ENCODE measurements at regions not wholly inside any gene's neighbourhood (a gene's known extent, or its start where the extent isn't known, plus 50 kb on each side); places are given as distances from the start of the nearest gene placed in this dataset.

DNA sequence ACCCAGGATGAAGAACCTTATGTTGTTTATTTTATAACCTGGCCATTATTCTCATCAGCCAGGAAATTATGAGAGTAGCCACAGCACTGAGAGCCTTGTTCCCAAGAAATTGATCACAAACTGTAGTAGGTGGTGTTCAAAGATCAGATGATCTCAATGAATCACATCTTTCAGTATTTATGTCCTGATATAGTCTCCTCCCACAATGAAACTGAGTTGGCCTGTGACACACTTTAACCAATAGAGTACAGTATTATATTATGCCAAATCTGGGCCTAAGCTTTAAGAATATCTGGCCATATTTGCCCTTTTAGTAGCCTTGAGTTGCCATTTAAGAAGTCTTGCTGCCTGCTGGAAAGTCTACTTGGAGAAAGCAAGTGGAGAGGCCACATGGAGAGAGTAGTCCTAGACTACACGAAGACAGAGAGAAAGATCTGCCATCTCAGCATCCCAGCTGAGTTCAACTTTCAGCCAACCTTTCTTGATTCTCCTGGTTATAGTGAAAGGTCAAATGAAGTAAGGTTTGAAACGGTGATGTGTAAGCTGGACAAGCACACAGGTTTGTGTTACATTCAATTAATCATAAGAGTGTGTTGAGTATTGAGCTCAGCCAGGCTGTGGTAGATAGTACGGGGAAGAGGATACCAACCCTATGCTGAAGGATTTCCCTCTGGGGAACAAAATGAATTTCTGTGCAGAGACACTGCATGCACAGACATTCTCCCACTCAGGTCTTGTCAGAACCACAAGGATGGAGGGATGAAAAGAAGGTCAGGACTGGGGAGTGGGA lies 561.8 kb downstream of the SOX6 start:
- TF ChIP-seq POLR2A (IDR thresholded peaks at IDR 0.05) (no peak), POLR2AphosphoS5 (IDR thresholded peaks at IDR 0.05) (no peak), EP300 (IDR thresholded peaks at IDR 0.05) (no peak)
- TF ChIP-seq, protein P1, sequence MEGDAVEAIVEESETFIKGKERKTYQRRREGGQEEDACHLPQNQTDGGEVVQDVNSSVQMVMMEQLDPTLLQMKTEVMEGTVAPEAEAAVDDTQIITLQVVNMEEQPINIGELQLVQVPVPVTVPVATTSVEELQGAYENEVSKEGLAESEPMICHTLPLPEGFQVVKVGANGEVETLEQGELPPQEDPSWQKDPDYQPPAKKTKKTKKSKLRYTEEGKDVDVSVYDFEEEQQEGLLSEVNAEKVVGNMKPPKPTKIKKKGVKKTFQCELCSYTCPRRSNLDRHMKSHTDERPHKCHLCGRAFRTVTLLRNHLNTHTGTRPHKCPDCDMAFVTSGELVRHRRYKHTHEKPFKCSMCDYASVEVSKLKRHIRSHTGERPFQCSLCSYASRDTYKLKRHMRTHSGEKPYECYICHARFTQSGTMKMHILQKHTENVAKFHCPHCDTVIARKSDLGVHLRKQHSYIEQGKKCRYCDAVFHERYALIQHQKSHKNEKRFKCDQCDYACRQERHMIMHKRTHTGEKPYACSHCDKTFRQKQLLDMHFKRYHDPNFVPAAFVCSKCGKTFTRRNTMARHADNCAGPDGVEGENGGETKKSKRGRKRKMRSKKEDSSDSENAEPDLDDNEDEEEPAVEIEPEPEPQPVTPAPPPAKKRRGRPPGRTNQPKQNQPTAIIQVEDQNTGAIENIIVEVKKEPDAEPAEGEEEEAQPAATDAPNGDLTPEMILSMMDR (IDR thresholded peaks at IDR 0.05), result no peak
